ENCODE measurements at regions not wholly inside any gene's neighbourhood (a gene's known extent, or its start where the extent isn't known, plus 50 kb on each side); places are given as distances from the start of the nearest gene placed in this dataset.

- in situ Hi-C loops (cut with HindIII; ENCODE audit: low pct_unique_long_range_greater_than_20kb, low sequenced_read_pairs), result no loop called here
Measured at GRCh38 chr6:166024252-166024651, 143.4 kb downstream of the TBXT start.

DNA sequence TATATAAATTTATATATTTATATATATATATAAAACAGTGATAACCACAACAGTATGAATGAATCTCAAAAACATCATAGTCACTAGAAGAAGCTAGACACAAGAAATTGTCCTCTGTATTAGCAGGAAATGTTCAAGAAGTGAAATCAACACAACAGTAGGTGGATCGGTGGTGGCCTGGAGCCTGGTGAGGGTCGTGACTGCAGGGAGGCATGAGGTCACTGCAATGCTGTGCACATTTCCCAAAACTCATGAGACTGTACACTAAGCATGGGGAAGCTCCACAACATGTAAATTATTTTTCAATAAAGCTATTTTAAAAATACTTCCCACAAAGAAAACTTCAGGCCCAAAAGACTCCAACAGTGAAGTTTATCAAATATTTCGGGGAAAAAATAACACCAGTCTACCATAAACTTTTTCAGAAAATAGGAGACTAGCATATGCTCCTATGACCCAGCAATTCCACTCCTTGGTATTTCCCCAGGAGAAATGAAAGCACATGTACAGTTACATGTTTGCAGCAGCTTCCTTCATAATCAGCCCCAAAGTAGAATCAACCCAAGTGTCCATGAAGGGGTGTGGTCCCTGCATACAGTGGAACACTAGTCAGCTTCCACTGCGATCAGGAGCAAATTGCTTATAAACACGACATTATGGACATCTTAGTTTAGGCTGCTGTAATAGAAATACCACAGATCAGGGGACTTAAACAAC is 144.2 kb downstream of the TBXT start:
- ATAC-seq (no peak), DNase-seq (ENCODE audit: low read depth, low spot score) (no peak)
- CTCF ChIA-PET, result no interaction called here
- intact Hi-C loops (cut with micrococcal nuclease; ENCODE audit: unreplicated experiment) (no loop called here), in situ Hi-C loops (cut with HindIII; ENCODE audit: low pct_unique_long_range_greater_than_20kb, low sequenced_read_pairs) (no loop called here)
- H3K27ac ChIP-seq (ENCODE audit: low read length), result no peak overlapping the region
- no peaks in the 10 kb centered on the region for H3K36me3 ChIP-seq (ENCODE audit: control insufficient read depth, insufficient read depth, low read length)
- no peaks in the 10 kb centered on the region for H3K4me1 ChIP-seq (ENCODE audit: control insufficient read depth, insufficient read depth, low read length)
- BruUV-seq (replicated peaks), result no TSS peak
- no peaks in the 10 kb centered on the region for H3K9me3 ChIP-seq (ENCODE audit: control insufficient read depth, insufficient read depth, low read depth, low read length)
- POLR2A ChIA-PET, result no interaction called here
- no peaks in the 10 kb centered on the region for H3K27me3 ChIP-seq (ENCODE audit: control insufficient read depth, insufficient read depth, low read length)
- no peak for TF ChIP-seq POLR2AphosphoS5 (IDR thresholded peaks at IDR 0.05; ENCODE audit: low read depth, low read length)
- TF ChIP-seq, protein P1, sequence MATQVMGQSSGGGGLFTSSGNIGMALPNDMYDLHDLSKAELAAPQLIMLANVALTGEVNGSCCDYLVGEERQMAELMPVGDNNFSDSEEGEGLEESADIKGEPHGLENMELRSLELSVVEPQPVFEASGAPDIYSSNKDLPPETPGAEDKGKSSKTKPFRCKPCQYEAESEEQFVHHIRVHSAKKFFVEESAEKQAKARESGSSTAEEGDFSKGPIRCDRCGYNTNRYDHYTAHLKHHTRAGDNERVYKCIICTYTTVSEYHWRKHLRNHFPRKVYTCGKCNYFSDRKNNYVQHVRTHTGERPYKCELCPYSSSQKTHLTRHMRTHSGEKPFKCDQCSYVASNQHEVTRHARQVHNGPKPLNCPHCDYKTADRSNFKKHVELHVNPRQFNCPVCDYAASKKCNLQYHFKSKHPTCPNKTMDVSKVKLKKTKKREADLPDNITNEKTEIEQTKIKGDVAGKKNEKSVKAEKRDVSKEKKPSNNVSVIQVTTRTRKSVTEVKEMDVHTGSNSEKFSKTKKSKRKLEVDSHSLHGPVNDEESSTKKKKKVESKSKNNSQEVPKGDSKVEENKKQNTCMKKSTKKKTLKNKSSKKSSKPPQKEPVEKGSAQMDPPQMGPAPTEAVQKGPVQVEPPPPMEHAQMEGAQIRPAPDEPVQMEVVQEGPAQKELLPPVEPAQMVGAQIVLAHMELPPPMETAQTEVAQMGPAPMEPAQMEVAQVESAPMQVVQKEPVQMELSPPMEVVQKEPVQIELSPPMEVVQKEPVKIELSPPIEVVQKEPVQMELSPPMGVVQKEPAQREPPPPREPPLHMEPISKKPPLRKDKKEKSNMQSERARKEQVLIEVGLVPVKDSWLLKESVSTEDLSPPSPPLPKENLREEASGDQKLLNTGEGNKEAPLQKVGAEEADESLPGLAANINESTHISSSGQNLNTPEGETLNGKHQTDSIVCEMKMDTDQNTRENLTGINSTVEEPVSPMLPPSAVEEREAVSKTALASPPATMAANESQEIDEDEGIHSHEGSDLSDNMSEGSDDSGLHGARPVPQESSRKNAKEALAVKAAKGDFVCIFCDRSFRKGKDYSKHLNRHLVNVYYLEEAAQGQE (IDR thresholded peaks at IDR 0.05; ENCODE audit: insufficient read depth in 1 of 2, low read depth in 2 of 2, low read length in 1 of 2), result no peak
- no peak for TF ChIP-seq SIN3A (IDR thresholded peaks at IDR 0.05; ENCODE audit: borderline replicate concordance, insufficient read depth, low read depth, low read length)
- TF ChIP-seq CTCF (IDR thresholded peaks at IDR 0.05), result no peak
- TF ChIP-seq TCF7L2 (IDR thresholded peaks at IDR 0.05; ENCODE audit: low read depth, low read length), result no peak
- no peak overlapping the region for H3K4me3 ChIP-seq (ENCODE audit: low read depth in 2 of 2, low read length in 2 of 2)

More at GRCh38 chr6:166024252-166024651, 143.4 kb downstream of the TBXT start:
- no TSS peak for BruUV-seq (replicated peaks)
- ChIA-PET POLR2A (no interaction called here), CTCF (no interaction called here)
- Histone ChIP-seq H3K27me3 (ENCODE audit: control insufficient read depth, insufficient read depth, low read length) (no peaks in the 10 kb centered on the region), H3K36me3 (ENCODE audit: control insufficient read depth, insufficient read depth, low read length) (no peaks in the 10 kb centered on the region; the same call in 1 of the 2 replicates), H3K27ac (ENCODE audit: low read length) (no peak overlapping the region), H3K9me3 (ENCODE audit: control insufficient read depth, insufficient read depth, low read depth, low read length) (no peaks in the 10 kb centered on the region), H3K4me3 (ENCODE audit: low read depth in 2 of 2, low read length in 2 of 2) (no peak overlapping the region), H3K4me1 (ENCODE audit: control insufficient read depth, insufficient read depth, low read length) (no peaks in the 10 kb centered on the region)
- ATAC-seq, result no peak
- DNase-seq (ENCODE audit: low read depth, low spot score), result no peak
- TF ChIP-seq TCF7L2 (IDR thresholded peaks at IDR 0.05; ENCODE audit: low read depth, low read length), result no peak
- TF ChIP-seq CTCF (IDR thresholded peaks at IDR 0.05), result no peak
- TF ChIP-seq SIN3A (IDR thresholded peaks at IDR 0.05; ENCODE audit: borderline replicate concordance, insufficient read depth, low read depth, low read length), result no peak
- TF ChIP-seq, protein P1 (IDR thresholded peaks at IDR 0.05; ENCODE audit: insufficient read depth in 1 of 2, low read depth in 2 of 2, low read length in 1 of 2), result no peak
- TF ChIP-seq POLR2AphosphoS5 (IDR thresholded peaks at IDR 0.05; ENCODE audit: low read depth, low read length), result no peak
- intact Hi-C loops (cut with micrococcal nuclease; ENCODE audit: unreplicated experiment), result no loop called here

All from Panc1 (cell line).